Esophagus muscularis mucosa (tissue), 4 donors: ENCODE measurements at regions not wholly inside any gene's neighbourhood (a gene's known extent, or its start where the extent isn't known, plus 50 kb on each side); places are given as distances from the start of the nearest gene placed in this dataset.
A peak's percentile ranks its signal among the peaks of the same experiment; 100 is the strongest.
"Not testable (repeated sequence)": the region's sequence is repeated elsewhere in the genome, so short reads cannot be mapped to it uniquely, and the experiment has no call there.

ENCODE experiments used
- DNase-seq: peaks from one replicate; pipeline ENCODE4 v3.0.0-alpha.2; 2017; ENCODE audit errors: extremely low spot score
- H3K27ac ChIP-seq, 4 donors: fragments of 200-600 bp; sonication (generic); replicated peaks in 1 of 4; 1 replicate in 3 of 4; 2 replicates in 1 of 4; pipeline ENCODE4 v1.5.1; 2016 to 2019; ENCODE audit warnings: mild to moderate bottlenecking in 1 of 4
- H3K27me3 ChIP-seq, 4 donors: fragments of 200-600 bp; sonication (generic); one replicate each; pipeline versions ENCODE4 v1.5.1 to v1.6.0; 2016 to 2019
- H3K36me3 ChIP-seq, 4 donors: fragments of 200-600 bp; sonication (generic); one replicate each; pipeline ENCODE4 v1.5.1; 2016 to 2019
- H3K4me1 ChIP-seq, 4 donors: fragments of 200-600 bp; sonication (generic); one replicate each; pipeline ENCODE4 v1.5.1; 2016 to 2019
- H3K4me3 ChIP-seq, 4 donors: fragments of 200-600 bp; sonication (generic); 1 replicate in 2 of 4; 2 replicates in 2 of 4; pipeline ENCODE4 v1.5.1; 2016 to 2019; ENCODE audit warnings: mild to moderate bottlenecking in 4 of 4, moderate library complexity in 1 of 4
- H3K9me3 ChIP-seq, 4 donors: fragments of 200-600 bp; sonication (generic); 1 replicate in 3 of 4; 2 replicates in 1 of 4; pipeline ENCODE4 v1.5.1; 2016 to 2019
- CTCF ChIP-seq, 3 experiments: fragments of 200-600 bp in 2 of 3; fragments of 450-650 bp in 1 of 3; sonication (generic) in 2 of 3; IDR thresholded peaks; one replicate each; pipeline ENCODE4 v1.5.1; 2017 to 2019; ENCODE audit warnings: antibody characterized with exemption in 3 of 3, mild to moderate bottlenecking in 2 of 3, moderate library complexity in 1 of 3
- EP300 ChIP-seq: sonication (generic); formaldehyde crosslinking; IDR thresholded peaks from one replicate; pipeline ENCODE4 v1.6.1; 2017; ENCODE audit warnings: antibody characterized with exemption
- POLR2A ChIP-seq: fragments of 450-650 bp; IDR thresholded peaks from one replicate; pipeline ENCODE4 v1.6.1; 2017; ENCODE audit warnings: antibody characterized with exemption, moderate library complexity, mild to moderate bottlenecking, low read depth
- POLR2AphosphoS5 ChIP-seq, 2 donors: sonication (generic); formaldehyde crosslinking; IDR thresholded peaks; one replicate each; pipeline ENCODE4 v1.6.1; 2017; ENCODE audit warnings: antibody characterized with exemption in 2 of 2
- WGBS: methylation state at CpG from one replicate; pipeline ENCODE4 v1.1.5; 2018; 5-methylcytosine and 5-hydroxymethylcytosine counted together
- intact Hi-C: fragments of 100-400 bp; cut with DNase I; formaldehyde crosslinking; loops from one replicate; pipeline ENCODE4 v1.15.1; 2023

GRCh38 chr4:86472377-86473019 is 112.6 kb upstream of the MAPK10 start:
- intact Hi-C loops = no loop called here
- Histone ChIP-seq H3K27ac (no peak overlapping the region), H3K4me1 (no peaks in the 10 kb centered on the region), H3K27me3 (no peaks in the 10 kb centered on the region), H3K4me3 (no peak overlapping the region), H3K36me3 (no peaks in the 10 kb centered on the region), H3K9me3 (no peaks in the 10 kb centered on the region)
- TF ChIP-seq EP300 = no peak
- no peak for TF ChIP-seq POLR2AphosphoS5 (IDR thresholded peaks at IDR 0.05)
- no peak for TF ChIP-seq CTCF (IDR thresholded peaks at IDR 0.05)
- no peak for TF ChIP-seq POLR2A
- 93% methylated on average over 1 of the region's 1 CpG for WGBS
- no peak for DNase-seq

- H3K4me1 ChIP-seq = peaks cover 3 to 18% (median 16%) of the 10 kb centered on the region in 4 donors
- H3K27me3 ChIP-seq, H3K27ac ChIP-seq, H3K36me3 ChIP-seq, H3K4me3 ChIP-seq, intact Hi-C loops, H3K9me3 ChIP-seq, DNase-seq: not testable (repeated sequence)
- 97% methylated on average over 4 of the region's 4 CpGs for WGBS
These were observed 116.0 kb upstream of the PTPN13 start for GRCh38 chr4:86478151-86478550.

- intact Hi-C loops = no loop called here
- 53% methylated on average over 1 of the region's 1 CpG for WGBS
- TF ChIP-seq POLR2A = no peak
- TF ChIP-seq CTCF (IDR thresholded peaks at IDR 0.05) = no peak
- TF ChIP-seq EP300 = no peak
- no peak for TF ChIP-seq POLR2AphosphoS5 (IDR thresholded peaks at IDR 0.05)
These were observed 112.7 kb upstream of the PTPN13 start for GRCh38 chr4:86481440-86481839.

GRCh38 chr4:86482306-86483172 is 111.6 kb upstream of the PTPN13 start:
- Histone ChIP-seq H3K27ac (no peak overlapping the region), H3K27me3 (no peaks in the 10 kb centered on the region), H3K4me3 (peak overlapping the region in 3 of 4 donors; percentile 3 to 22 (median 18)), H3K9me3 (no peaks in the 10 kb centered on the region), H3K36me3 (no peaks in the 10 kb centered on the region), H3K4me1 (peaks cover 3 to 26% (median 21%) of the 10 kb centered on the region in 4 donors)
- intact Hi-C loops = no loop called here
- 24% methylated on average over 5 of the region's 5 CpGs for WGBS
- TF ChIP-seq EP300 (no peak), CTCF (IDR thresholded peaks at IDR 0.05) (peak in 1 of 3 experiments; percentile 13)
- no peak for DNase-seq

More at GRCh38 chr4:86481440-86481839, 112.7 kb upstream of the PTPN13 start:
- H3K9me3 ChIP-seq = no peaks in the 10 kb centered on the region
- H3K27ac ChIP-seq = no peak overlapping the region
- no peak overlapping the region for H3K4me3 ChIP-seq
- H3K27me3 ChIP-seq = no peaks in the 10 kb centered on the region
- no peaks in the 10 kb centered on the region for H3K36me3 ChIP-seq
- peaks cover 3 to 26% (median 21%) of the 10 kb centered on the region in 4 donors for H3K4me1 ChIP-seq
- DNase-seq = no peak

GRCh38 chr4:86483173-86483490 is 111.0 kb upstream of the PTPN13 start:
- no peaks in the 10 kb centered on the region for H3K36me3 ChIP-seq
- H3K9me3 ChIP-seq = no peaks in the 10 kb centered on the region
- H3K4me1 ChIP-seq = peaks cover 3 to 26% (median 21%) of the 10 kb centered on the region in 4 donors
- H3K27ac ChIP-seq = no peak overlapping the region
- intact Hi-C loops = no loop called here
- no peak for DNase-seq
- H3K27me3 ChIP-seq = no peaks in the 10 kb centered on the region
- peak overlapping the region in 3 of 4 donors; percentile 3 to 22 (median 18) for H3K4me3 ChIP-seq
- TF ChIP-seq POLR2AphosphoS5 (IDR thresholded peaks at IDR 0.05) (no peak), CTCF (IDR thresholded peaks at IDR 0.05) (no peak), EP300 (no peak)
- 41% methylated on average over 2 of the region's 2 CpGs for WGBS
